Transverse colon (tissue), 4 donors: ENCODE measurements at regions not wholly inside any gene's neighbourhood (a gene's known extent, or its start where the extent isn't known, plus 50 kb on each side); places are given as distances from the start of the nearest gene placed in this dataset.

ENCODE experiments used
- CTCF ChIP-seq, 5 experiments: fragments of 200-600 bp in 3 of 5; fragments of 450-650 bp in 2 of 5; sonication (generic) in 3 of 5; IDR thresholded peaks; 1 replicate in 2 of 5; 2 replicates in 3 of 5; pipeline ENCODE4 v1.5.1; 2016 to 2017; ENCODE audit warnings: antibody characterized with exemption in 5 of 5, inconsistent platforms in 3 of 5, mild to moderate bottlenecking in 2 of 5, moderate library complexity in 1 of 5
- EP300 ChIP-seq: sonication (generic); formaldehyde crosslinking; IDR thresholded peaks from one replicate; pipeline ENCODE4 v1.6.1; 2017; ENCODE audit warnings: antibody characterized with exemption, low read depth
- POLR2A ChIP-seq: fragments of 450-650 bp; IDR thresholded peaks from one replicate; pipeline ENCODE4 v1.6.1; 2016; ENCODE audit warnings: antibody characterized with exemption, mild to moderate bottlenecking, moderate library complexity
- POLR2AphosphoS5 ChIP-seq, 3 donors: sonication (generic); formaldehyde crosslinking; IDR thresholded peaks; one replicate each; pipeline ENCODE4 v1.6.1; 2016; ENCODE audit warnings: antibody characterized with exemption in 3 of 3

GRCh38 chr12:94098466-94098865 is 49.9 kb upstream of the PLXNC1 start:
- TF ChIP-seq CTCF (IDR thresholded peaks at IDR 0.05) (no peak), EP300 (no peak), POLR2A (no peak), POLR2AphosphoS5 (IDR thresholded peaks at IDR 0.05) (no peak)
